HCT116 (cell line): ENCODE measurements at regions not wholly inside any gene's neighbourhood (a gene's known extent, or its start where the extent isn't known, plus 50 kb on each side); places are given as distances from the start of the nearest gene placed in this dataset.

Source experiments
- ATAC-seq: fragments of 200-7000 bp; cut with Tn5 transposase; 2 replicates; pipeline ENCODE4 v1.9.1; 2020; ENCODE audit warnings: mild to moderate bottlenecking, moderate library complexity
- BruUV-seq: library from RNA; stranded (reverse); fragments of 400-500 nt; replicated peaks from 2 replicates; lab custom pipeline; 2021; lab: Mats Ljungman, UMichigan
- CTCF ChIA-PET: fragments of 300-600 bp; sonication (Branson Sonifier 250); formaldehyde crosslinking; loops from one replicate; lab custom pipeline; 2021; ENCODE audit warnings: antibody characterized with exemption; lab: Charles Lee
- POLR2A ChIA-PET: fragments of 300-600, 350-600 bp; sonication (Branson Sonifier 250); formaldehyde crosslinking; loops from one replicate; lab custom pipeline; 2021; ENCODE audit warnings: antibody characterized with exemption; lab: Charles Lee
- RAD21 ChIA-PET, 2 experiments: fragments of 300-600 bp; sonication (Branson Sonifier 250); formaldehyde crosslinking; loops; one replicate each; lab custom pipeline; 2023; ENCODE audit warnings: low total read pairs in 2 of 2; ENCODE audit not compliant: uncharacterized antibody in 2 of 2, unreplicated experiment in 2 of 2, low non-redundant PET in 1 of 2; lab: Charles Lee
- DNase-seq: peaks from one replicate; pipeline ENCODE4 v3.0.0-alpha.2; 2010; ENCODE audit warnings: low read depth, low spot score
- H2AFZ ChIP-seq: fragments of 200-600 bp; shearing (Covaris generic), sonication (generic); 2 replicates; pipeline ENCODE4 v1.6.1; 2017; ENCODE audit warnings: low read depth, mixed run types, mixed read lengths, antibody characterized with exemption, low read length; ENCODE audit not compliant: poor library complexity, severe bottlenecking
- H3K27ac ChIP-seq: 2 replicates; pipeline ENCODE4 v1.5.1; 2012; ENCODE audit warnings: low read depth, low read length
- H3K27me3 ChIP-seq: fragments of 200-600 bp; sonication (generic); 2 replicates; pipeline ENCODE4 v1.6.1; 2016; ENCODE audit warnings: mixed run types, low read length, mixed read lengths; ENCODE audit not compliant: insufficient read depth
- H3K36me3 ChIP-seq, 2 experiments: fragments of 200-500 bp in 1 of 2; fragments of 200-600 bp in 1 of 2; sonication (Bioruptor generic) in 1 of 2; sonication (generic) in 1 of 2; 2 replicates each; pipeline versions ENCODE4 v1.5.1 to v1.6.1; 2014 to 2016; ENCODE audit warnings: low read length in 2 of 2, inconsistent platforms in 1 of 2, mixed read lengths in 1 of 2, mixed run types in 1 of 2; ENCODE audit not compliant: insufficient read depth in 2 of 2, control insufficient read depth in 1 of 2
- H3K4me1 ChIP-seq, 2 experiments: fragments of 200-600 bp in 1 of 2; sonication (generic) in 1 of 2; 2 replicates each; pipeline versions ENCODE4 v1.5.1 to v1.6.1; 2012 to 2017; ENCODE audit warnings: low read length in 2 of 2, inconsistent platforms in 1 of 2, mild to moderate bottlenecking in 1 of 2, mixed read lengths in 1 of 2, mixed run types in 1 of 2, moderate library complexity in 1 of 2; ENCODE audit not compliant: insufficient read depth in 2 of 2, control insufficient read depth in 1 of 2
- H3K4me2 ChIP-seq: fragments of 200-600 bp; sonication (generic); 2 replicates; pipeline ENCODE4 v1.6.1; 2017; ENCODE audit warnings: mixed run types, low read length, mixed read lengths
- H3K4me3 ChIP-seq, 2 experiments: fragments of 200-600 bp in 1 of 2; sonication (generic) in 1 of 2; replicated peaks in 1 of 2; 2 replicates each; pipeline ENCODE4 v1.5.1; 2011 to 2016; ENCODE audit warnings: low read length in 2 of 2, control low read depth in 1 of 2, low read depth in 1 of 2, mild to moderate bottlenecking in 1 of 2, mixed read lengths in 1 of 2, mixed run types in 1 of 2
- H3K79me2 ChIP-seq: fragments of 200-600 bp; sonication (generic); 2 replicates; pipeline ENCODE4 v1.6.1; 2017; ENCODE audit warnings: mild to moderate bottlenecking, mixed run types, low read length, moderate library complexity, mixed read lengths; ENCODE audit not compliant: insufficient read depth
- H3K9ac ChIP-seq: fragments of 200-600 bp; sonication (generic); 2 replicates; pipeline ENCODE4 v1.6.1; 2016; ENCODE audit warnings: low read length, mixed read lengths
- H3K9me2 ChIP-seq: fragments of 200-600 bp; sonication (generic), shearing (Covaris generic); 2 replicates; pipeline ENCODE4 v1.6.1; 2017; ENCODE audit warnings: mixed run types, mild to moderate bottlenecking, moderate library complexity; ENCODE audit not compliant: insufficient read depth
- H3K9me3 ChIP-seq, 2 experiments: fragments of 200-500 bp in 1 of 2; fragments of 200-600 bp in 1 of 2; sonication (Bioruptor generic) in 1 of 2; sonication (generic) in 1 of 2; 2 replicates each; pipeline ENCODE4 v1.6.1; 2014 to 2017; ENCODE audit warnings: low read length in 2 of 2, mixed read lengths in 2 of 2, inconsistent platforms in 1 of 2, low read depth in 1 of 2, mild to moderate bottlenecking in 1 of 2, mixed run types in 1 of 2, moderate library complexity in 1 of 2; ENCODE audit not compliant: control insufficient read depth in 1 of 2, insufficient read depth in 1 of 2
- H4K20me1 ChIP-seq: fragments of 200-600 bp; sonication (generic), shearing (Covaris generic); 2 replicates; pipeline ENCODE4 v1.6.1; 2017; ENCODE audit warnings: mixed run types, mild to moderate bottlenecking, moderate library complexity; ENCODE audit not compliant: insufficient read depth
- ATF3 ChIP-seq: IDR thresholded peaks from 2 replicates; pipeline ENCODE4 v1.6.1; 2012
- CBX3 ChIP-seq: IDR thresholded peaks from 2 replicates; pipeline ENCODE4 v1.6.1; 2012; ENCODE audit warnings: low read depth
- ELF1 ChIP-seq: IDR thresholded peaks from 2 replicates; pipeline ENCODE4 v1.6.1; 2012; ENCODE audit warnings: low read depth, borderline replicate concordance
- EZH2 ChIP-seq: fragments of 200-600 bp; sonication (generic); IDR thresholded peaks from 2 replicates; pipeline ENCODE4 v1.6.1; 2017; ENCODE audit warnings: antibody characterized with exemption, mixed run types
- EZH2phosphoT487 ChIP-seq: fragments of 200-600 bp; IDR thresholded peaks from 2 replicates; pipeline ENCODE4 v1.6.1; 2018; ENCODE audit warnings: antibody characterized with exemption, borderline replicate concordance
- MAX ChIP-seq: IDR thresholded peaks from 2 replicates; pipeline ENCODE4 v1.6.1; 2012
- POLR2A ChIP-seq: IDR thresholded peaks from 2 replicates; pipeline ENCODE4 v1.7.0; 2011; ENCODE audit warnings: borderline replicate concordance; ENCODE audit not compliant: insufficient read depth, insufficient read length; ENCODE audit errors: extremely low read depth
- POLR2AphosphoS5 ChIP-seq: IDR thresholded peaks from 2 replicates; pipeline ENCODE4 v1.6.1; 2011; ENCODE audit warnings: mild to moderate bottlenecking, low read depth, low read length, moderate library complexity
- SIN3A ChIP-seq: IDR thresholded peaks from 2 replicates; pipeline ENCODE4 v1.6.1; 2012; ENCODE audit warnings: low read depth
- SRF ChIP-seq: IDR thresholded peaks from 2 replicates; pipeline ENCODE4 v1.6.1; 2012; ENCODE audit warnings: low read depth
- TCF7L2 ChIP-seq: IDR thresholded peaks from 2 replicates; pipeline ENCODE4 v1.7.0; 2011; ENCODE audit warnings: borderline replicate concordance, inconsistent platforms; ENCODE audit not compliant: insufficient read depth, insufficient read length; ENCODE audit errors: extremely low read depth
- YY1 ChIP-seq: IDR thresholded peaks from 2 replicates; pipeline ENCODE4 v1.6.1; 2011; ENCODE audit warnings: low read length, low read depth, moderate library complexity, mild to moderate bottlenecking; ENCODE audit not compliant: insufficient replicate concordance; ENCODE audit errors: extremely low read depth
- intact Hi-C: fragments of 100-400 bp; cut with micrococcal nuclease; formaldehyde crosslinking; loops from 2 replicates; pipeline ENCODE4 v1.10.0; 2022

GRCh38 chr22:22746061-22746962 lies 101.9 kb downstream of the GGTLC2 start:
- DNase-seq: no peak
- H3K4me1 ChIP-seq: no peaks in the 10 kb centered on the region
- H3K4me3 ChIP-seq: no peak overlapping the region
- POLR2A ChIA-PET: interaction anchor here (0.6 kb wide), 1 partner anchor 62 kb away, joined by 4 read pairs; no protein-coding TSS in a partner anchor
- no TSS peak for BruUV-seq
- no peak overlapping the region for H3K9ac ChIP-seq
- no peaks in the 10 kb centered on the region for H3K36me3 ChIP-seq
- no peaks in the 10 kb centered on the region for H3K9me3 ChIP-seq
- CTCF ChIA-PET: interaction anchor here (0.8 to 2.2 kb wide), 33 partner anchors 8 to 324 kb away, joined by 3 to 32 read pairs (median 5); no protein-coding TSS in a partner anchor
- no peak for ATAC-seq
- no peak overlapping the region for H3K27ac ChIP-seq
- H3K27me3 ChIP-seq: peaks cover 28% of the 10 kb centered on the region
- H4K20me1 ChIP-seq: no peaks in the 10 kb centered on the region
- no peaks in the 10 kb centered on the region for H3K9me2 ChIP-seq
- intact Hi-C loops: loop anchor here (10.0 kb wide), 1 partner anchor 282 kb away; no protein-coding TSS in a partner anchor
- TF ChIP-seq ELF1 (no peak), MAX (no peak), TCF7L2 (no peak), EZH2 (no peak), YY1 (no peak), SRF (no peak), ATF3 (no peak), POLR2A (no peak), SIN3A (no peak), EZH2phosphoT487 (no peak), POLR2AphosphoS5 (no peak), CBX3 (no peak)
- TF ChIP-seq, all 23 proteins: peak for 0
- H3K4me2 ChIP-seq: no peak overlapping the region
- RAD21 ChIA-PET: no interaction called here
- H2AFZ ChIP-seq: no peak overlapping the region
- no peaks in the 10 kb centered on the region for H3K79me2 ChIP-seq
